ENCODE measurements at regions not wholly inside any gene's neighbourhood (a gene's known extent, or its start where the extent isn't known, plus 50 kb on each side); places are given as distances from the start of the nearest gene placed in this dataset.

- TF ChIP-seq FOXP2 (optimal IDR thresholded peaks at IDR 0.05; ENCODE audit: borderline replicate concordance, extremely low read depth, extremely low read length, insufficient read depth) = no peak
- TF ChIP-seq SIN3A (IDR thresholded peaks at IDR 0.05; ENCODE audit: borderline replicate concordance, insufficient read depth, low read length) = no peak
- TF ChIP-seq POLR2AphosphoS5 (IDR thresholded peaks at IDR 0.05; ENCODE audit: low read depth, low read length) = no peak
- TF ChIP-seq TAF1 (IDR thresholded peaks at IDR 0.05; ENCODE audit: borderline replicate concordance, insufficient read depth, low read length) = no peak
- TF ChIP-seq REST (IDR thresholded peaks at IDR 0.05; ENCODE audit: insufficient read depth in 1 of 2, low read depth in 2 of 2, low read length in 2 of 2) = no peak
These were observed 504.5 kb downstream of the NLGN4X start for GRCh38 chrX:5724123-5724522.

- TF ChIP-seq SIN3A (IDR thresholded peaks at IDR 0.05; ENCODE audit: borderline replicate concordance, insufficient read depth, low read length) (no peak), FOXP2 (optimal IDR thresholded peaks at IDR 0.05; ENCODE audit: borderline replicate concordance, extremely low read depth, extremely low read length, insufficient read depth) (no peak), TAF1 (IDR thresholded peaks at IDR 0.05; ENCODE audit: borderline replicate concordance, insufficient read depth, low read length) (no peak), REST (IDR thresholded peaks at IDR 0.05; ENCODE audit: insufficient read depth in 1 of 2, low read depth in 2 of 2, low read length in 2 of 2) (no peak), POLR2AphosphoS5 (IDR thresholded peaks at IDR 0.05; ENCODE audit: low read depth, low read length) (no peak)
These were observed 510.0 kb downstream of the NLGN4X start for GRCh38 chrX:5718651-5719050.

- TF ChIP-seq POLR2AphosphoS5 (IDR thresholded peaks at IDR 0.05; ENCODE audit: low read depth, low read length) = no peak
- no peak for TF ChIP-seq REST (IDR thresholded peaks at IDR 0.05; ENCODE audit: insufficient read depth in 1 of 2, low read depth in 2 of 2, low read length in 2 of 2)
- no peak for TF ChIP-seq SIN3A (IDR thresholded peaks at IDR 0.05; ENCODE audit: borderline replicate concordance, insufficient read depth, low read length)
- TF ChIP-seq FOXP2 (optimal IDR thresholded peaks at IDR 0.05; ENCODE audit: borderline replicate concordance, extremely low read depth, extremely low read length, insufficient read depth) = no peak
- no peak for TF ChIP-seq TAF1 (IDR thresholded peaks at IDR 0.05; ENCODE audit: borderline replicate concordance, insufficient read depth, low read length)
These were observed 512.0 kb downstream of the NLGN4X start for GRCh38 chrX:5716666-5717065.

- TF ChIP-seq REST (IDR thresholded peaks at IDR 0.05; ENCODE audit: insufficient read depth in 1 of 2, low read depth in 2 of 2, low read length in 2 of 2) (no peak), TAF1 (IDR thresholded peaks at IDR 0.05; ENCODE audit: borderline replicate concordance, insufficient read depth, low read length) (no peak), SIN3A (IDR thresholded peaks at IDR 0.05; ENCODE audit: borderline replicate concordance, insufficient read depth, low read length) (no peak), FOXP2 (optimal IDR thresholded peaks at IDR 0.05; ENCODE audit: borderline replicate concordance, extremely low read depth, extremely low read length, insufficient read depth) (no peak), POLR2AphosphoS5 (IDR thresholded peaks at IDR 0.05; ENCODE audit: low read depth, low read length) (no peak)
These were observed 520.4 kb downstream of the NLGN4X start for GRCh38 chrX:5708251-5708650.

- no peak for TF ChIP-seq SIN3A (IDR thresholded peaks at IDR 0.05; ENCODE audit: borderline replicate concordance, insufficient read depth, low read length)
- no peak for TF ChIP-seq FOXP2 (optimal IDR thresholded peaks at IDR 0.05; ENCODE audit: borderline replicate concordance, extremely low read depth, extremely low read length, insufficient read depth)
These were observed 525.8 kb downstream of the NLGN4X start for GRCh38 chrX:5702890-5703289.

Data from PFSK-1 (cell line).